22Rv1 (cell line): ENCODE measurements at regions not wholly inside any gene's neighbourhood (a gene's known extent, or its start where the extent isn't known, plus 50 kb on each side); places are given as distances from the start of the nearest gene placed in this dataset.

Experiments used
- H3K27ac ChIP-seq: fragments of 450-650 bp; 2 replicates; pipeline ENCODE4 v1.5.1; 2017
- ZFX ChIP-seq: fragments of 450-650 bp; IDR thresholded peaks from 2 replicates; pipeline ENCODE4 v1.6.1; 2017; ENCODE audit warnings: antibody characterized with exemption, borderline replicate concordance
- TF ChIP-seq, protein P1 (sequence below): fragments of 450-650 bp; IDR thresholded peaks from 2 replicates; pipeline ENCODE4 v1.5.1; 2017; ENCODE audit warnings: mild to moderate bottlenecking

DNA sequence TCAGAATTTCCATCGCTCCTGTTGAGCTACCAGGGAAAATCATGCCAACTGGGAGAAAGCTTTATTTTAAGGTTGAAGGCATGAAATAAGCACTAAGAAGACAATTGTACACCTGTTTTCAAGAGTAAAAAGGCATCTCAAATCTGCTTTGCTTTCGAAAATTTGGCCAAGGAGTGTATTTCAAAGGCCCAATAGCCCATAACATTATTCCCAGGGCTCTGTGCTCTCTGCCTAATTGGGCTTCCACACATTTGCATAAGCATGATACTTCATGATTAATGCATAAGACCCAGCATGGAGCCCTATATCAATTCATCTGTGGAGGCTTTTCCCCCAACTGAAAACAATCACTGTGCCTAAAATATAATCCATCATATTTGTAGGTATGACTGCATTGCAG is 258.5 kb downstream of the NOVA1 start:
- no peak overlapping the region for H3K27ac ChIP-seq
- TF ChIP-seq, protein P1, sequence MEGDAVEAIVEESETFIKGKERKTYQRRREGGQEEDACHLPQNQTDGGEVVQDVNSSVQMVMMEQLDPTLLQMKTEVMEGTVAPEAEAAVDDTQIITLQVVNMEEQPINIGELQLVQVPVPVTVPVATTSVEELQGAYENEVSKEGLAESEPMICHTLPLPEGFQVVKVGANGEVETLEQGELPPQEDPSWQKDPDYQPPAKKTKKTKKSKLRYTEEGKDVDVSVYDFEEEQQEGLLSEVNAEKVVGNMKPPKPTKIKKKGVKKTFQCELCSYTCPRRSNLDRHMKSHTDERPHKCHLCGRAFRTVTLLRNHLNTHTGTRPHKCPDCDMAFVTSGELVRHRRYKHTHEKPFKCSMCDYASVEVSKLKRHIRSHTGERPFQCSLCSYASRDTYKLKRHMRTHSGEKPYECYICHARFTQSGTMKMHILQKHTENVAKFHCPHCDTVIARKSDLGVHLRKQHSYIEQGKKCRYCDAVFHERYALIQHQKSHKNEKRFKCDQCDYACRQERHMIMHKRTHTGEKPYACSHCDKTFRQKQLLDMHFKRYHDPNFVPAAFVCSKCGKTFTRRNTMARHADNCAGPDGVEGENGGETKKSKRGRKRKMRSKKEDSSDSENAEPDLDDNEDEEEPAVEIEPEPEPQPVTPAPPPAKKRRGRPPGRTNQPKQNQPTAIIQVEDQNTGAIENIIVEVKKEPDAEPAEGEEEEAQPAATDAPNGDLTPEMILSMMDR: no peak
- no peak for TF ChIP-seq ZFX

DNA sequence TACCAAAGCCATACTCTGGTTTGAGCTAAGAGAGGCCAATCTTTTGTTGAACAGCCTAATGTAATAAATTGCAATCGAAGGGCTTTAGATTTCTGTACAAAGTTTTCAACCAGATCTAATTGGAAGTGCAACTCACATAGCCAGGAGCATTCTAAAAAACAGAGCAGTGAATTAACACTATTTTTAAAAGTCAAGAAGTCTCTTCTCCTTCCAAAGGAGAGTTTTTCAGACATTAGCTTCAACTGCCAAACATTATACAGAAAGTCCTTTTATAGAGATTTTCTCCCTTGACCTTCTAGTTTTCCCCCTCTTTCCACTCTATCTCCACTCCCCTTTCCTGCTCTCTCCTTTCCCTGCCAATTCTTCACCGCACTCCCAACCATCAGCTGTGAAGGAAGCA is 259.6 kb downstream of the NOVA1 start:
- no peak for TF ChIP-seq ZFX
- TF ChIP-seq, protein P1: no peak
- H3K27ac ChIP-seq: no peak overlapping the region

DNA sequence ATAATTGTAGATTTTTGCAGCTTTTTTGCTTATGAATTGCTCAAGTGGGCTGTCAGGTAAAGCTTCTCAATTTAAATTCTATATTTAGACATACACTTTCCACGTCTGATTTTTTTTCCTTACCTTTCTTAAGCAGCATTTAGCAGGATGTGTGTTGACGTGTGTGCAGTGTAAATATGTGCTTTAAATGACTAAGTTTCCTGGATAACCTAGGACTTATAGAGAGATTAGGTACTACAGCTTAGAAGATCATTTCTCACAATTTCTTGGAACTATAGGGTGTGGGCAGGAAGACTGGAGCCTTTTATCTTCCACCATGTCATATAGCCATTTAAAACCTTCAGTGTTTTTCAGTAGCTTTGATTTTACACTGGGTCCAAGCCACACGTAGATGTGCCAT is 263.5 kb downstream of the NOVA1 start:
- H3K27ac ChIP-seq: no peak overlapping the region
- TF ChIP-seq, protein P1: no peak
- TF ChIP-seq ZFX: no peak

DNA sequence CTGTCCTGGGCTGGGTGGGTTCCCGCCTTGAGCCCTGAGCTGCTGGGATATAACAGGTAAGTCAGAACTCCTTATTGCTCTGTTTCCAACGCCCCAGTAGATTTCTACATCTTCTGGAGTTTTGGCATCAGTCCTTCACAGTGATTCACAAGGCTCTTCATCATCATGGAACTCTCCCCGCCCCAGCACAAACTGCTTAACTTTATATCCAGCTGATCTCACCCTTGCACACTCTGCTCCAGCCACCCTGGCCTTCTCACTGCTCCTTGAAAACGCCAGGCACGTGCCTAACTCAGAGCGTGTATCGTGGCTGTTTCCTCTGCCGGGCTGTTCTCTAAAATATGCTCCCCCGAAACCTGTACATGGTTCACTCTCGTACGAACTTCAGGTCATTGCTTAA is 264.9 kb downstream of the NOVA1 start:
- TF ChIP-seq, protein P1: no peak
- no peak for TF ChIP-seq ZFX
- H3K27ac ChIP-seq: no peak overlapping the region

DNA sequence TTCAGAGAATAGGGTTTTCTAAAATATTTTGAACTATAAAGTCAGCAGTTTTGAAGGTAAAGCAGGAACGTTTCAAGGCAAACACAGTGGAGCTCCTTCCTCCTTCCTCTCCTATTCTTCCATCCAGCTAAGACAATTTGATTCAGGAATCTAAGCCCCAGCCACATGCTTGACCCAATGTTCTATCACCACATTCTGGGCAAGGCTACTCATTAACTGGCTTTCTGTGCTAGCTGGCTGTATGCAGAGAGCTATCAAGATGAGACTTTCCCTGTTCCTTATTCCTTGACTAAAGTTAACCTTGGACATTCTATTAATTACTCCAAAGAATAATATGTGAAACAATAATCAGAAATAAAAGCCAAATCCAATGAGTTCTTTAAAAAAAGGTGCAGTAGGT is 266.9 kb downstream of the NOVA1 start:
- no peak overlapping the region for H3K27ac ChIP-seq
- no peak for TF ChIP-seq ZFX
- TF ChIP-seq, protein P1: no peak

DNA sequence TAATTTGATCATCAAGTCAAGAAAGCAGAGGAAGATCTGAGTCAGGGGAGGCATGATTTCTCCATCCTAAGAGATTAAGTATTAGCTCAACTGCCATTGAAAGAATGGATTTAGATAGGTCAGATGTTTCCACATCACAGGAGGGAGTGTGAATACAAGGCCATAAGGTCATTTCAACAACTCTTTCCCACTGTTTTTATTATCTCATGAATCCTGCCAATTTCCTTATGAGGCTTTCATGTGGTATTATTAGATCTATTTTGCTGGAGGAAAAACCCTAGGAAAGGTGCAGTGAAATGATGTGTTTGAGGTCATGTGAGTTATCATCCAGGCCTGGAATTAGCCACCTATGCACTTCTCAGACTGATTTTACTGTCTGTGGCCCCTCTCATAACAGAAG is 269.0 kb downstream of the NOVA1 start:
- H3K27ac ChIP-seq: no peak overlapping the region
- TF ChIP-seq ZFX: no peak
- TF ChIP-seq, protein P1: no peak

DNA sequence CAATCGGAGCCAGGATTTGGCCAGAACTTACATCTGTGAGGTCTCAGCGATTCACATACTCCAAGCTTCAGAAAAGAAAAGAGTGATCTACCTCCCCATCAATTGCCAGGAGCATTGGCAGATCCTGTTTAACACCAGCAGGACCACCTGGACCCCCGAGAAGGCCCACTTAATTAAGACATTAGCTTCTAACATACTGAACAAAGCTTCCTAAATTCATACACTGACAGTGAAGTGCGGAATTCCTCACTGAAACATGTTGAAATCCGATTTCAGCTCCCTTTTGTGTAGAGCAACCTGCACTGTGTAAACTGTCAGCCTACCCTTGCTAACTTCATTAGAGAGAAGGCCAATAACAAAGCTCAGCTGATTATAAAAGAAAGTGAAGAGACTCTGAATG is 274.0 kb downstream of the NOVA1 start:
- no peak for TF ChIP-seq ZFX
- TF ChIP-seq, protein P1: no peak
- no peak overlapping the region for H3K27ac ChIP-seq
